ENCODE measurements at regions not wholly inside any gene's neighbourhood (a gene's known extent, or its start where the extent isn't known, plus 50 kb on each side); places are given as distances from the start of the nearest gene placed in this dataset.

- Histone ChIP-seq H3K9me3 (replicated peaks; ENCODE audit: low read length) (no peaks in the 10 kb centered on the region), H3K4me2 (ENCODE audit: low read length) (no peak overlapping the region), H3K4me3 (ENCODE audit: low read length) (no peak overlapping the region), H3K27me3 (ENCODE audit: control insufficient read depth, insufficient read depth, low read length) (peaks cover 7% of the 10 kb centered on the region), H3K9ac (ENCODE audit: low read depth, low read length) (no peak overlapping the region), H3K36me3 (ENCODE audit: insufficient read depth, low read length) (no peaks in the 10 kb centered on the region), H3K4me1 (ENCODE audit: control insufficient read depth, insufficient read depth, low read length) (peaks cover 20% of the 10 kb centered on the region)
Measured at GRCh38 chr3:72319194-72320094, 528.8 kb downstream of the SHQ1 start.

- peaks cover under 1% of the 10 kb centered on the region for H3K27me3 ChIP-seq (ENCODE audit: control insufficient read depth, insufficient read depth, low read length)
- no peak overlapping the region for H3K4me3 ChIP-seq (ENCODE audit: low read length)
- H3K4me1 ChIP-seq (ENCODE audit: control insufficient read depth, insufficient read depth, low read length): peaks cover 20% of the 10 kb centered on the region
- no peak overlapping the region for H3K9ac ChIP-seq (ENCODE audit: low read depth, low read length)
- H3K9me3 ChIP-seq (replicated peaks; ENCODE audit: low read length): no peaks in the 10 kb centered on the region
- no peaks in the 10 kb centered on the region for H3K36me3 ChIP-seq (ENCODE audit: insufficient read depth, low read length)
- H3K4me2 ChIP-seq (ENCODE audit: low read length): no peak overlapping the region
Measured at GRCh38 chr3:72318504-72319193, 529.6 kb downstream of the SHQ1 start.

GRCh38 chr3:72317491-72317890 is 530.8 kb downstream of the SHQ1 start:
- no peak overlapping the region for H3K4me3 ChIP-seq (ENCODE audit: low read length)
- no peak overlapping the region for H3K9ac ChIP-seq (ENCODE audit: low read depth, low read length)
- no peak overlapping the region for H3K4me2 ChIP-seq (ENCODE audit: low read length)
- H3K36me3 ChIP-seq (ENCODE audit: insufficient read depth, low read length): no peaks in the 10 kb centered on the region
- peaks cover 20% of the 10 kb centered on the region for H3K4me1 ChIP-seq (ENCODE audit: control insufficient read depth, insufficient read depth, low read length)
- H3K9me3 ChIP-seq (replicated peaks; ENCODE audit: low read length): no peaks in the 10 kb centered on the region
- no peaks in the 10 kb centered on the region for H3K27me3 ChIP-seq (ENCODE audit: control insufficient read depth, insufficient read depth, low read length)

GRCh38 chr3:72316501-72317279 is 531.6 kb downstream of the SHQ1 start:
- H3K9me3 ChIP-seq (replicated peaks; ENCODE audit: low read length): no peaks in the 10 kb centered on the region
- H3K36me3 ChIP-seq (ENCODE audit: insufficient read depth, low read length): no peaks in the 10 kb centered on the region
- H3K4me2 ChIP-seq (ENCODE audit: low read length): no peak overlapping the region
- no peak overlapping the region for H3K9ac ChIP-seq (ENCODE audit: low read depth, low read length)
- no peaks in the 10 kb centered on the region for H3K27me3 ChIP-seq (ENCODE audit: control insufficient read depth, insufficient read depth, low read length)
- H3K4me1 ChIP-seq (ENCODE audit: control insufficient read depth, insufficient read depth, low read length): peaks cover 20% of the 10 kb centered on the region
- no peak overlapping the region for H3K4me3 ChIP-seq (ENCODE audit: low read length)

GRCh38 chr3:72313308-72313707 is 528.4 kb upstream of the PROK2 start:
- Histone ChIP-seq H3K9ac (ENCODE audit: low read depth, low read length) (no peak overlapping the region), H3K36me3 (ENCODE audit: insufficient read depth, low read length) (no peaks in the 10 kb centered on the region), H3K9me3 (replicated peaks; ENCODE audit: low read length) (no peaks in the 10 kb centered on the region), H3K4me1 (ENCODE audit: control insufficient read depth, insufficient read depth, low read length) (peaks cover 22% of the 10 kb centered on the region), H3K4me2 (ENCODE audit: low read length) (no peak overlapping the region), H3K27me3 (ENCODE audit: control insufficient read depth, insufficient read depth, low read length) (no peaks in the 10 kb centered on the region), H3K4me3 (ENCODE audit: low read length) (no peak overlapping the region)

GRCh38 chr3:72312339-72312738 is 527.4 kb upstream of the PROK2 start:
- Histone ChIP-seq H3K27me3 (ENCODE audit: control insufficient read depth, insufficient read depth, low read length) (no peaks in the 10 kb centered on the region), H3K36me3 (ENCODE audit: insufficient read depth, low read length) (no peaks in the 10 kb centered on the region), H3K4me3 (ENCODE audit: low read length) (no peak overlapping the region)

GRCh38 chr3:72311425-72311824 is 526.5 kb upstream of the PROK2 start:
- H3K4me1 ChIP-seq (ENCODE audit: control insufficient read depth, insufficient read depth, low read length): peaks cover 12% of the 10 kb centered on the region
- no peaks in the 10 kb centered on the region for H3K36me3 ChIP-seq (ENCODE audit: insufficient read depth, low read length)
- no peaks in the 10 kb centered on the region for H3K27me3 ChIP-seq (ENCODE audit: control insufficient read depth, insufficient read depth, low read length)
- no peak overlapping the region for H3K4me2 ChIP-seq (ENCODE audit: low read length)
- no peak overlapping the region for H3K4me3 ChIP-seq (ENCODE audit: low read length)
- no peak overlapping the region for H3K9ac ChIP-seq (ENCODE audit: low read depth, low read length)
- H3K9me3 ChIP-seq (replicated peaks; ENCODE audit: low read length): no peaks in the 10 kb centered on the region

More at GRCh38 chr3:72312339-72312738, 527.4 kb upstream of the PROK2 start:
- H3K9me3 ChIP-seq (replicated peaks; ENCODE audit: low read length): no peaks in the 10 kb centered on the region
- no peak overlapping the region for H3K9ac ChIP-seq (ENCODE audit: low read depth, low read length)
- no peak overlapping the region for H3K4me2 ChIP-seq (ENCODE audit: low read length)
- H3K4me1 ChIP-seq (ENCODE audit: control insufficient read depth, insufficient read depth, low read length): peaks cover 14% of the 10 kb centered on the region

- H3K27me3 ChIP-seq (ENCODE audit: control insufficient read depth, insufficient read depth, low read length): no peaks in the 10 kb centered on the region
- peak overlapping the region; percentile 25 for H3K4me3 ChIP-seq (ENCODE audit: low read length)
- no peaks in the 10 kb centered on the region for H3K9me3 ChIP-seq (replicated peaks; ENCODE audit: low read length)
- H3K4me2 ChIP-seq (ENCODE audit: low read length): peak overlapping the region; percentile 55
- no peak overlapping the region for H3K9ac ChIP-seq (ENCODE audit: low read depth, low read length)
- H3K36me3 ChIP-seq (ENCODE audit: insufficient read depth, low read length): no peaks in the 10 kb centered on the region
- peaks cover 12% of the 10 kb centered on the region for H3K4me1 ChIP-seq (ENCODE audit: control insufficient read depth, insufficient read depth, low read length)
Measured at GRCh38 chr3:72310419-72311380, 525.8 kb upstream of the PROK2 start.

- no peak overlapping the region for H3K9ac ChIP-seq (ENCODE audit: low read depth, low read length)
- H3K27me3 ChIP-seq (ENCODE audit: control insufficient read depth, insufficient read depth, low read length): no peaks in the 10 kb centered on the region
Measured at GRCh38 chr3:72309661-72310418, 524.9 kb upstream of the PROK2 start.

GRCh38 chr3:72308641-72309040 is 523.7 kb upstream of the PROK2 start:
- Histone ChIP-seq H3K4me1 (ENCODE audit: control insufficient read depth, insufficient read depth, low read length) (peaks cover 12% of the 10 kb centered on the region), H3K9me3 (replicated peaks; ENCODE audit: low read length) (no peaks in the 10 kb centered on the region), H3K27me3 (ENCODE audit: control insufficient read depth, insufficient read depth, low read length) (no peaks in the 10 kb centered on the region), H3K9ac (ENCODE audit: low read depth, low read length) (no peak overlapping the region), H3K4me2 (ENCODE audit: low read length) (no peak overlapping the region), H3K36me3 (ENCODE audit: insufficient read depth, low read length) (no peaks in the 10 kb centered on the region), H3K4me3 (ENCODE audit: low read length) (no peak overlapping the region)

More at GRCh38 chr3:72309661-72310418, 524.9 kb upstream of the PROK2 start:
- H3K4me2 ChIP-seq (ENCODE audit: low read length): peak overlapping the region; percentile 55
- peaks cover 12% of the 10 kb centered on the region for H3K4me1 ChIP-seq (ENCODE audit: control insufficient read depth, insufficient read depth, low read length)
- no peak overlapping the region for H3K4me3 ChIP-seq (ENCODE audit: low read length)
- H3K9me3 ChIP-seq (replicated peaks; ENCODE audit: low read length): no peaks in the 10 kb centered on the region
- no peaks in the 10 kb centered on the region for H3K36me3 ChIP-seq (ENCODE audit: insufficient read depth, low read length)
